WTC11 (cell line): ENCODE measurements at regions not wholly inside any gene's neighbourhood (a gene's known extent, or its start where the extent isn't known, plus 50 kb on each side); places are given as distances from the start of the nearest gene placed in this dataset.

Experiments
- ATAC-seq: fragments of 200-7000 bp; cut with Tn5 transposase; 2 replicates; pipeline ENCODE4 v1.10.0; 2021; ENCODE audit warnings: mild to moderate bottlenecking, moderate library complexity
- CTCF ChIA-PET: fragments of 300-600 bp; sonication (Branson Sonifier 250); formaldehyde crosslinking; loops from one replicate; lab custom pipeline; 2021; ENCODE audit warnings: antibody characterized with exemption; lab: Charles Lee
- POLR2A ChIA-PET: fragments of 350-600 bp; sonication (Branson Sonifier 250); formaldehyde crosslinking; loops from one replicate; lab custom pipeline; 2021; ENCODE audit warnings: antibody characterized with exemption; lab: Charles Lee
- DNase-seq: peaks from one replicate; pipeline ENCODE4 v3.0.0; 2021; ENCODE audit warnings: low spot score
- H3K27ac Mint-ChIP-seq: 2 replicates; pipeline ENCODE4 v1.8.0; 2021; ENCODE audit warnings: mixed read lengths
- H3K27me3 Mint-ChIP-seq: 2 replicates; pipeline ENCODE4 v1.8.0; 2021; ENCODE audit warnings: low read depth, mild to moderate bottlenecking, moderate library complexity, mixed read lengths
- H3K36me3 Mint-ChIP-seq: 2 replicates; pipeline ENCODE4 v1.8.0; 2021; ENCODE audit warnings: mixed read lengths
- H3K4me1 Mint-ChIP-seq: 2 replicates; pipeline ENCODE4 v1.8.0; 2022; ENCODE audit warnings: mixed read lengths
- H3K4me3 Mint-ChIP-seq: 2 replicates; pipeline ENCODE4 v1.8.0; 2021; ENCODE audit warnings: mild to moderate bottlenecking, moderate library complexity, mixed read lengths
- H3K9me3 Mint-ChIP-seq: 2 replicates; pipeline ENCODE4 v1.8.0; 2021; ENCODE audit warnings: mixed read lengths
- ATF1 ChIP-seq: sonication (generic); formaldehyde crosslinking; IDR thresholded peaks from 2 replicates; pipeline ENCODE4 v1.8.1; 2023; ENCODE audit warnings: mild to moderate bottlenecking, moderate library complexity, missing genetic modification reagents
- CREB1 ChIP-seq: sonication (generic); formaldehyde crosslinking; IDR thresholded peaks from 2 replicates; pipeline ENCODE4 v1.8.0; 2023; ENCODE audit warnings: mild to moderate bottlenecking, missing genetic modification reagents
- EMX1 ChIP-seq: fragments of 250-450 bp; sonication (Bioruptor Pico); IDR thresholded peaks from 2 replicates; pipeline ENCODE4 v1.8.0; 2021; ENCODE audit warnings: mild to moderate bottlenecking
- ERG ChIP-seq: fragments of 250-450 bp; sonication (Bioruptor Pico); IDR thresholded peaks from 2 replicates; pipeline ENCODE4 v1.8.0; 2021; ENCODE audit warnings: mild to moderate bottlenecking
- ETV6 ChIP-seq: sonication (generic); formaldehyde crosslinking; IDR thresholded peaks from 2 replicates; pipeline ENCODE4 v1.8.1; 2022; ENCODE audit warnings: mild to moderate bottlenecking, missing genetic modification reagents
- FOXJ3 ChIP-seq: sonication (generic); formaldehyde crosslinking; IDR thresholded peaks from 2 replicates; pipeline ENCODE4 v1.9.0; 2021; ENCODE audit warnings: missing genetic modification reagents, mild to moderate bottlenecking, borderline replicate concordance
- FOXP1 ChIP-seq: sonication (generic); formaldehyde crosslinking; IDR thresholded peaks from 2 replicates; pipeline ENCODE4 v1.8.0; 2022; ENCODE audit warnings: missing genetic modification reagents, mild to moderate bottlenecking, moderate library complexity, borderline replicate concordance
- GABPB1 ChIP-seq: sonication (generic); formaldehyde crosslinking; IDR thresholded peaks from 2 replicates; pipeline ENCODE4 v1.8.1; 2023; ENCODE audit warnings: mild to moderate bottlenecking, missing genetic modification reagents
- HMGA2 ChIP-seq: fragments of 250-450 bp; sonication (Bioruptor Pico); IDR thresholded peaks from 2 replicates; pipeline ENCODE4 v1.4.0; 2021; ENCODE audit warnings: mild to moderate bottlenecking, moderate library complexity
- HMGXB4 ChIP-seq: sonication (generic); formaldehyde crosslinking; IDR thresholded peaks from 2 replicates; pipeline ENCODE4 v1.8.1; 2023; ENCODE audit warnings: mild to moderate bottlenecking, moderate library complexity, missing genetic modification reagents
- JAZF1 ChIP-seq: fragments of 250-450 bp; sonication (Bioruptor Pico); IDR thresholded peaks from 2 replicates; pipeline ENCODE4 v1.9.0; 2021; ENCODE audit warnings: moderate library complexity, mild to moderate bottlenecking, inconsistent platforms
- NFYB ChIP-seq: sonication (generic); formaldehyde crosslinking; conservative IDR thresholded peaks from 2 replicates; pipeline ENCODE4 v1.8.0; 2022; ENCODE audit warnings: low read depth, missing genetic modification reagents
- NR1H2 ChIP-seq: sonication (generic); formaldehyde crosslinking; IDR thresholded peaks from 2 replicates; pipeline ENCODE4 v1.9.0; 2021; ENCODE audit warnings: mild to moderate bottlenecking, moderate library complexity, missing genetic modification reagents
- NR2C2 ChIP-seq: sonication (generic); formaldehyde crosslinking; IDR thresholded peaks from 2 replicates; pipeline ENCODE4 v1.8.0; 2022; ENCODE audit warnings: mild to moderate bottlenecking, missing genetic modification reagents
- RORB ChIP-seq: fragments of 250-450 bp; sonication (Bioruptor Pico); IDR thresholded peaks from 2 replicates; pipeline ENCODE4 v1.9.0; 2021; ENCODE audit warnings: mild to moderate bottlenecking
- SMAD3 ChIP-seq: sonication (generic); formaldehyde crosslinking; IDR thresholded peaks from 2 replicates; pipeline ENCODE4 v1.8.0; 2022; ENCODE audit warnings: missing genetic modification reagents, mild to moderate bottlenecking, borderline replicate concordance
- SMAD4 ChIP-seq: sonication (generic); formaldehyde crosslinking; IDR thresholded peaks from 2 replicates; pipeline ENCODE4 v1.8.0; 2022; ENCODE audit warnings: mild to moderate bottlenecking, missing genetic modification reagents
- SOX15 ChIP-seq: fragments of 250-450 bp; sonication (Bioruptor Pico); IDR thresholded peaks from 2 replicates; pipeline ENCODE4 v1.9.0; 2021; ENCODE audit warnings: mild to moderate bottlenecking
- TCF7 ChIP-seq: sonication (generic); formaldehyde crosslinking; IDR thresholded peaks from 2 replicates; pipeline ENCODE4 v1.8.0; 2022; ENCODE audit warnings: mild to moderate bottlenecking, low read depth, missing genetic modification reagents, moderate library complexity
- ZNF138 ChIP-seq: sonication (generic); formaldehyde crosslinking; conservative IDR thresholded peaks from 2 replicates; pipeline ENCODE4 v1.8.1; 2022; ENCODE audit warnings: mild to moderate bottlenecking, moderate library complexity, missing genetic modification reagents
- ZNF219 ChIP-seq: sonication (generic); formaldehyde crosslinking; IDR thresholded peaks from 2 replicates; pipeline ENCODE4 v1.8.0; 2023; ENCODE audit warnings: missing genetic modification reagents, mild to moderate bottlenecking, borderline replicate concordance
- ZNF263 ChIP-seq: sonication (generic); formaldehyde crosslinking; IDR thresholded peaks from 2 replicates; pipeline ENCODE4 v1.8.1; 2022; ENCODE audit warnings: low read depth, mild to moderate bottlenecking, moderate library complexity, missing genetic modification reagents
- ZNF317 ChIP-seq: sonication (generic); formaldehyde crosslinking; IDR thresholded peaks from 2 replicates; pipeline ENCODE4 v1.8.1; 2023; ENCODE audit warnings: low read depth, mild to moderate bottlenecking, moderate library complexity, missing genetic modification reagents, borderline replicate concordance
- ZNF396 ChIP-seq: fragments of 250-450 bp; sonication (Bioruptor Pico); IDR thresholded peaks from 2 replicates; pipeline ENCODE4 v1.8.0; 2021; ENCODE audit warnings: mild to moderate bottlenecking, moderate library complexity, borderline replicate concordance
- TF ChIP-seq, protein P1 (sequence below): fragments of 250-450 bp; sonication (Bioruptor Pico); IDR thresholded peaks from 2 replicates; pipeline ENCODE4 v1.9.0; 2021; ENCODE audit warnings: mild to moderate bottlenecking
- TF ChIP-seq, protein P2 (sequence below): sonication (generic); formaldehyde crosslinking; IDR thresholded peaks from 2 replicates; pipeline ENCODE4 v1.8.0; 2022; ENCODE audit warnings: mild to moderate bottlenecking, missing genetic modification reagents
- TF ChIP-seq, protein P3 (sequence below): sonication (generic); formaldehyde crosslinking; IDR thresholded peaks from 2 replicates; pipeline ENCODE4 v1.8.1; 2023; ENCODE audit warnings: mild to moderate bottlenecking, missing genetic modification reagents, moderate library complexity
- TF ChIP-seq, protein P4 (sequence below): fragments of 250-450 bp; sonication (Bioruptor Pico); conservative IDR thresholded peaks from 2 replicates; pipeline ENCODE4 v1.9.0; 2021; ENCODE audit warnings: mild to moderate bottlenecking

DNA sequence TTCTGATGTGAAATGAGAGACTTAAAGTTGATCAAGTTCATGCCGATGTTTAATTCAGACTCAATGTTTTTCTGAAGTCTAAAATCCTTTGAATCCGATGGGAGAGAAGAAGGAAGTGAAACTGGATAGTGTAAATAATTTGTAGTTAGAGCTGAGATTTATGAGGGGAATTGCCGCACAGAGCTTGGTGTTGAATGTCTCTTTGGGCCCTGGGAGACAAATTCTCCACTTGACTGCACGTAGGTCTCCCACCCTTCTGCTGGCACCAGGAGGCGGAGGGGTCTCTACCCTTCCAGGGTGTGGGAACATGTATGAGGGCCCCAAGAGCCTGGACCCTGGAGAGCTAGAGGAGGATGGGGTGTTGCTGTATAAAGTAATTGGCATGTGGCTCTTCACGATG is 140.8 kb upstream of the SERP2 start (continued):
- TF ChIP-seq ZNF138 (CRISPR knock-in tag) (no peak), ZNF219 (CRISPR knock-in tag) (no peak), FOXJ3 (CRISPR knock-in tag) (no peak), HMGA2 (CRISPR knock-in tag) (no peak), NR2C2 (no peak), SMAD4 (CRISPR knock-in tag) (no peak), ETV6 (CRISPR knock-in tag) (no peak), TCF7 (CRISPR knock-in tag) (no peak), RORB (CRISPR knock-in tag) (no peak), ZNF263 (CRISPR knock-in tag) (no peak), ZNF317 (CRISPR knock-in tag) (no peak), ZNF396 (no peak)

GRCh38 chr13:44234566-44234965 is 139.1 kb upstream of the SERP2 start:
- Mint-ChIP-seq H3K9me3 (no peaks in the 10 kb centered on the region), H3K27ac (no peak overlapping the region), H3K4me1 (peaks cover 14% of the 10 kb centered on the region), H3K36me3 (no peaks in the 10 kb centered on the region), H3K27me3 (no peaks in the 10 kb centered on the region), H3K4me3 (no peak overlapping the region)
- no peak for TF ChIP-seq EMX1 (CRISPR knock-in tag)
- TF ChIP-seq, protein P1, sequence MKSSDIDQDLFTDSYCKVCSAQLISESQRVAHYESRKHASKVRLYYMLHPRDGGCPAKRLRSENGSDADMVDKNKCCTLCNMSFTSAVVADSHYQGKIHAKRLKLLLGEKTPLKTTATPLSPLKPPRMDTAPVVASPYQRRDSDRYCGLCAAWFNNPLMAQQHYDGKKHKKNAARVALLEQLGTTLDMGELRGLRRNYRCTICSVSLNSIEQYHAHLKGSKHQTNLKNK: no peak
- no peak for TF ChIP-seq CREB1 (CRISPR knock-in tag)
- no peak for TF ChIP-seq GABPB1 (CRISPR knock-in tag)
- TF ChIP-seq NR1H2 (CRISPR knock-in tag): no peak
- TF ChIP-seq ZNF138 (CRISPR knock-in tag): no peak
- TF ChIP-seq, protein P2, sequence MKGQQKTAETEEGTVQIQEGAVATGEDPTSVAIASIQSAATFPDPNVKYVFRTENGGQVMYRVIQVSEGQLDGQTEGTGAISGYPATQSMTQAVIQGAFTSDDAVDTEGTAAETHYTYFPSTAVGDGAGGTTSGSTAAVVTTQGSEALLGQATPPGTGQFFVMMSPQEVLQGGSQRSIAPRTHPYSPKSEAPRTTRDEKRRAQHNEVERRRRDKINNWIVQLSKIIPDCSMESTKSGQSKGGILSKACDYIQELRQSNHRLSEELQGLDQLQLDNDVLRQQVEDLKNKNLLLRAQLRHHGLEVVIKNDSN (CRISPR knock-in tag): no peak
- TF ChIP-seq HMGA2 (CRISPR knock-in tag): no peak
- no peak for TF ChIP-seq SOX15 (CRISPR knock-in tag)
- no peak for TF ChIP-seq ATF1
- no peak for TF ChIP-seq HMGXB4
- TF ChIP-seq SMAD3 (CRISPR knock-in tag): no peak
- TF ChIP-seq, protein P3, sequence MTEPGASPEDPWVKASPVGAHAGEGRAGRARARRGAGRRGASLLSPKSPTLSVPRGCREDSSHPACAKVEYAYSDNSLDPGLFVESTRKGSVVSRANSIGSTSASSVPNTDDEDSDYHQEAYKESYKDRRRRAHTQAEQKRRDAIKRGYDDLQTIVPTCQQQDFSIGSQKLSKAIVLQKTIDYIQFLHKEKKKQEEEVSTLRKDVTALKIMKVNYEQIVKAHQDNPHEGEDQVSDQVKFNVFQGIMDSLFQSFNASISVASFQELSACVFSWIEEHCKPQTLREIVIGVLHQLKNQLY: no peak
- CTCF ChIA-PET: no interaction called here
- ATAC-seq (no peak), DNase-seq (no peak)
- POLR2A ChIA-PET: no interaction called here

GRCh38 chr13:44236370-44236769 is 137.3 kb upstream of the SERP2 start:
- H3K9me3 Mint-ChIP-seq: no peaks in the 10 kb centered on the region
- ATAC-seq (no peak), DNase-seq (no peak)
- H3K36me3 Mint-ChIP-seq: no peaks in the 10 kb centered on the region
- H3K27me3 Mint-ChIP-seq: no peaks in the 10 kb centered on the region
- H3K27ac Mint-ChIP-seq: no peak overlapping the region
- POLR2A ChIA-PET: no interaction called here
- CTCF ChIA-PET: no interaction called here
- H3K4me3 Mint-ChIP-seq: no peak overlapping the region
- peaks cover 14% of the 10 kb centered on the region for H3K4me1 Mint-ChIP-seq
- no peak for TF ChIP-seq SOX15 (CRISPR knock-in tag)
- no peak for TF ChIP-seq ZNF219 (CRISPR knock-in tag)
- no peak for TF ChIP-seq FOXP1 (CRISPR knock-in tag)
- TF ChIP-seq ERG (CRISPR knock-in tag): no peak
- no peak for TF ChIP-seq NFYB (CRISPR knock-in tag)
- TF ChIP-seq JAZF1 (CRISPR knock-in tag): no peak
- no peak for TF ChIP-seq ETV6 (CRISPR knock-in tag)
- TF ChIP-seq, protein P4, sequence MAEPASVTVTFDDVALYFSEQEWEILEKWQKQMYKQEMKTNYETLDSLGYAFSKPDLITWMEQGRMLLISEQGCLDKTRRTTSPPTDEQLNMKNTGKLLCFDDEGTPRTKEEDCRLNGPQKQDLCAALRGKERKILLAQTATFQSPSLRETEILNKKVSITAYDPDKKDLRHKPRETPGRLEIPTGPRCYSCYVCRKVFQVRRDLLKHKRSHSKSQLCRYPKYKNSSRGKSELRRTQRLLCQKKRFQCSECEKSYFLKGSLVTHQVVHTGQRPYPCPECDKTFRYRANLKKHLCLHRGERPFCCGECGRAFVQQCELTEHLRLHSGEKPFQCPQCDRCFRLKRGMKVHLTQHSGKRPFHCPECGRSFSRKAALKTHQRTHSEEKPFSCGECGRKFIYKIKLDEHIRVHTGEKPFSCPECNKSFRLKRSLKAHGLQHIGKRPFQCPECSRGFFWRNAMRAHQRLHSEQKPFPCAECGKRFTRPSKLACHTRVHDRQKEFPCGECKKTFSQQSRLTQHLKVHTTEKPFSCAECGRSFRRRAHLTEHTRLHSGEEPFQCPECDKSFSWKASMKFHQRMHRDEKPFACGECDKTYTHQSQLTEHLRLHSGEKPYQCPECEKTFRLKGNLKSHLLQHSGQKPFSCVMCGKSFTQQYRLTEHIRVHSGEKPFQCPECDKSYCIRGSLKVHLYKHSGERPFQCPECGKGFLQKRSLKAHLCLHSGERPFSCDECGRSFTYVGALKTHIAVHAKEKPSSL (CRISPR knock-in tag): no peak
